H9 (cell line): ENCODE measurements at regions not wholly inside any gene's neighbourhood (a gene's known extent, or its start where the extent isn't known, plus 50 kb on each side); places are given as distances from the start of the nearest gene placed in this dataset.
A peak's percentile ranks its signal among the peaks of the same experiment; 100 is the strongest.

Experiments
- DNase-seq: peaks from one replicate; pipeline ENCODE4 v3.0.0-alpha.2; 2017
- H2AFZ ChIP-seq: one replicate; pipeline ENCODE4 v1.6.1; 2013; ENCODE audit warnings: mild to moderate bottlenecking, low read length, control low read depth, moderate library complexity
- H2AK5ac ChIP-seq: 2 replicates; pipeline ENCODE4 v1.6.1; 2013; ENCODE audit warnings: low read length, control low read depth, mixed read lengths; ENCODE audit not compliant: insufficient read length
- H2BK120ac ChIP-seq: one replicate; pipeline ENCODE4 v1.6.1; 2013; ENCODE audit warnings: low read depth, mild to moderate bottlenecking, low read length, control low read depth, inconsistent platforms; ENCODE audit not compliant: poor library complexity, severe bottlenecking
- H2BK12ac ChIP-seq: 2 replicates; pipeline ENCODE4 v1.6.1; 2013; ENCODE audit warnings: low read length, control low read depth, mixed read lengths, low read depth; ENCODE audit not compliant: insufficient read length
- H2BK15ac ChIP-seq: 2 replicates; pipeline ENCODE4 v1.6.1; 2013; ENCODE audit warnings: low read depth, low read length, control low read depth
- H2BK20ac ChIP-seq: one replicate; pipeline ENCODE4 v1.6.1; 2013; ENCODE audit warnings: low read depth, mild to moderate bottlenecking, low read length, control low read depth, inconsistent platforms; ENCODE audit not compliant: poor library complexity, severe bottlenecking
- H2BK5ac ChIP-seq: 2 replicates; pipeline ENCODE4 v1.6.1; 2013; ENCODE audit warnings: low read length, control low read depth, mixed read lengths; ENCODE audit not compliant: insufficient read length
- H3K14ac ChIP-seq: 2 replicates; pipeline ENCODE4 v1.6.1; 2013; ENCODE audit warnings: low read length, control low read depth; ENCODE audit not compliant: insufficient read depth
- H3K18ac ChIP-seq: 2 replicates; pipeline ENCODE4 v1.6.1; 2013; ENCODE audit warnings: low read depth, mild to moderate bottlenecking, mixed read lengths, low read length, control low read depth; ENCODE audit not compliant: insufficient read length
- H3K23ac ChIP-seq: 2 replicates; pipeline ENCODE4 v1.6.1; 2013; ENCODE audit warnings: low read length, control low read depth, mixed read lengths, low read depth; ENCODE audit not compliant: insufficient read length
- H3K23me2 ChIP-seq: 2 replicates; pipeline ENCODE4 v1.6.1; 2013; ENCODE audit warnings: low read depth, mild to moderate bottlenecking, mixed read lengths, low read length, control low read depth; ENCODE audit not compliant: insufficient read length, poor library complexity, severe bottlenecking
- H3K27ac ChIP-seq: 2 replicates; pipeline ENCODE4 v1.5.1; 2013; ENCODE audit warnings: low read length, control low read depth, mixed read lengths, low read depth; ENCODE audit not compliant: insufficient read length
- H3K27me3 ChIP-seq: 2 replicates; pipeline ENCODE4 v1.6.1; 2013; ENCODE audit warnings: low read length, control low read depth, inconsistent platforms; ENCODE audit not compliant: insufficient read depth
- H3K4ac ChIP-seq: 2 replicates; pipeline ENCODE4 v1.6.1; 2013; ENCODE audit warnings: low read depth, mild to moderate bottlenecking, control low read depth, inconsistent platforms, low read length, moderate library complexity
- H3K4me1 ChIP-seq: 2 replicates; pipeline ENCODE4 v1.6.1; 2013; ENCODE audit warnings: low read length, control low read depth, inconsistent platforms; ENCODE audit not compliant: insufficient read depth
- H3K4me2 ChIP-seq: 2 replicates; pipeline ENCODE4 v1.6.1; 2013; ENCODE audit warnings: low read length, control low read depth, mixed read lengths; ENCODE audit not compliant: insufficient read length, insufficient read depth
- H3K56ac ChIP-seq: 2 replicates; pipeline ENCODE4 v1.6.1; 2013; ENCODE audit warnings: low read depth, mild to moderate bottlenecking, mixed read lengths, low read length, control low read depth; ENCODE audit not compliant: insufficient read length
- H3K79me1 ChIP-seq: 2 replicates; pipeline ENCODE4 v1.6.1; 2013; ENCODE audit warnings: low read depth, mild to moderate bottlenecking, moderate library complexity, low read length, control low read depth, inconsistent platforms; ENCODE audit not compliant: insufficient read depth, poor library complexity, severe bottlenecking
- H3K79me2 ChIP-seq: 2 replicates; pipeline ENCODE4 v1.6.1; 2013; ENCODE audit warnings: low read length, control low read depth, inconsistent platforms; ENCODE audit not compliant: insufficient read depth
- H3K9ac ChIP-seq: 2 replicates; pipeline ENCODE4 v1.6.1; 2013; ENCODE audit warnings: low read length, control low read depth, mixed read lengths; ENCODE audit not compliant: insufficient read length; ENCODE audit errors: extremely low read depth
- H3K9me3 ChIP-seq: one replicate; pipeline ENCODE4 v1.6.1; 2013; ENCODE audit warnings: low read depth, low read length, inconsistent platforms; ENCODE audit not compliant: control insufficient read depth
- H3T11ph ChIP-seq: one replicate; pipeline ENCODE4 v1.6.1; 2013; ENCODE audit warnings: mild to moderate bottlenecking, low read length, control low read depth, inconsistent platforms
- H4K20me1 ChIP-seq: one replicate; pipeline ENCODE4 v1.6.1; 2013; ENCODE audit not compliant: control insufficient read depth, insufficient read length, insufficient read depth
- H4K5ac ChIP-seq: 2 replicates; pipeline ENCODE4 v1.6.1; 2013; ENCODE audit warnings: low read depth, mild to moderate bottlenecking, mixed read lengths, low read length, control low read depth; ENCODE audit not compliant: insufficient read length
- H4K8ac ChIP-seq: replicated peaks from 2 replicates; pipeline ENCODE4 v1.6.1; 2013; ENCODE audit warnings: low read length, control low read depth, mixed read lengths, low read depth; ENCODE audit not compliant: insufficient read length
- H4K91ac ChIP-seq: 2 replicates; pipeline ENCODE4 v1.6.1; 2013; ENCODE audit warnings: low read depth, mild to moderate bottlenecking, moderate library complexity, mixed read lengths, low read length, control low read depth; ENCODE audit not compliant: insufficient read length
- H3K27ac Mint-ChIP-seq, 3 experiments: 2 replicates in 2 of 3; 3 replicates in 1 of 3; pipeline ENCODE4 v1.8.0; 2020 to 2021; ENCODE audit warnings: mixed read lengths in 3 of 3, mild to moderate bottlenecking in 1 of 3, moderate library complexity in 1 of 3
- H3K27me3 Mint-ChIP-seq: 2 replicates; pipeline ENCODE4 v1.8.0; 2021; ENCODE audit warnings: low read depth, mild to moderate bottlenecking, moderate library complexity, mixed read lengths
- H3K36me3 Mint-ChIP-seq, 3 experiments: 2 replicates in 2 of 3; 3 replicates in 1 of 3; pipeline ENCODE4 v1.8.0; 2020 to 2021; ENCODE audit warnings: low read depth in 3 of 3, mixed read lengths in 3 of 3; ENCODE audit not compliant: insufficient read depth in 1 of 3
- H3K4me1 Mint-ChIP-seq, 2 experiments: 2 replicates each; pipeline ENCODE4 v1.8.0; 2020; ENCODE audit warnings: mixed read lengths in 2 of 2
- H3K4me3 Mint-ChIP-seq, 2 experiments: 2 replicates in 1 of 2; 3 replicates in 1 of 2; pipeline ENCODE4 v1.8.0; 2020 to 2021; ENCODE audit warnings: mild to moderate bottlenecking in 2 of 2, mixed read lengths in 2 of 2, moderate library complexity in 1 of 2
- H3K9me3 Mint-ChIP-seq, 2 experiments: 2 replicates in 1 of 2; 3 replicates in 1 of 2; pipeline ENCODE4 v1.8.0; 2020; ENCODE audit warnings: mild to moderate bottlenecking in 2 of 2, mixed read lengths in 2 of 2, moderate library complexity in 1 of 2
- CTCF ChIP-seq: fragments of 200-600 bp; sonication (generic); conservative IDR thresholded peaks from 3 replicates; pipeline ENCODE4 v1.8.0; 2021; ENCODE audit warnings: antibody characterized with exemption, mild to moderate bottlenecking
- WGBS: extraction: QIAGEN DNeasy Blood & Tissue Kit; methylation state at CpG from one replicate; pipeline ENCODE4 v1.1.7; 2013; ENCODE audit warnings: missing lambda C conversion rate, low lambda C conversion rate, mixed read lengths; ENCODE audit not compliant: insufficient read length; ENCODE audit errors: extremely low coverage; 5-methylcytosine and 5-hydroxymethylcytosine counted together

- no peak overlapping the region for H3K27ac ChIP-seq
- H2AFZ ChIP-seq: no peak overlapping the region
- H2BK5ac ChIP-seq: no peak overlapping the region
- H3K27ac Mint-ChIP-seq: no peak overlapping the region
- H4K91ac ChIP-seq: no peak overlapping the region
- no peak overlapping the region for H3T11ph ChIP-seq
- no peak overlapping the region for H2BK120ac ChIP-seq
- peaks cover under 1 to 16% of the 10 kb centered on the region in 2 experiments; a peak in 3 of 4 replicates for H3K4me1 Mint-ChIP-seq
- no peak overlapping the region for H3K4me2 ChIP-seq
- no peak overlapping the region for H3K4me3 Mint-ChIP-seq
- H2BK15ac ChIP-seq: no peak overlapping the region
- no peaks in the 10 kb centered on the region for H3K79me1 ChIP-seq
- no peaks in the 10 kb centered on the region for H4K20me1 ChIP-seq
- no peak overlapping the region for H4K5ac ChIP-seq
- H3K23me2 ChIP-seq: no peaks in the 10 kb centered on the region
- H2BK12ac ChIP-seq: no peak overlapping the region
- H3K56ac ChIP-seq: no peak overlapping the region
- H3K9me3 ChIP-seq: no peaks in the 10 kb centered on the region
- DNase-seq: peak; percentile 51
- peak; percentile 37; the same call in 2 of the 3 replicates for TF ChIP-seq CTCF
- no peak overlapping the region for H3K9ac ChIP-seq
- peaks cover 0 to 3% of the 10 kb centered on the region in 2 experiments; a peak in 1 of 5 replicates for H3K9me3 Mint-ChIP-seq
- H3K4ac ChIP-seq: no peak overlapping the region
- no peaks in the 10 kb centered on the region for H3K36me3 Mint-ChIP-seq
- H4K8ac ChIP-seq: no peak overlapping the region
- peaks cover 35% of the 10 kb centered on the region for H3K27me3 Mint-ChIP-seq
- no peak overlapping the region for H2BK20ac ChIP-seq
- H3K79me2 ChIP-seq: no peaks in the 10 kb centered on the region
- H3K18ac ChIP-seq: no peak overlapping the region
- no CpG with 5 or more reads among the region's 12 CpGs for WGBS
- no peaks in the 10 kb centered on the region for H3K4me1 ChIP-seq
- no peak overlapping the region for H2AK5ac ChIP-seq
- no peak overlapping the region; the same call in 1 of the 2 replicates for H3K14ac ChIP-seq
- H3K23ac ChIP-seq: no peak overlapping the region
- H3K27me3 ChIP-seq: no peaks in the 10 kb centered on the region
Observed at GRCh38 chr22:44583854-44584253, 85.8 kb upstream of the RTL6 start.
